Stomach (tissue), 4 donors: ENCODE measurements at regions not wholly inside any gene's neighbourhood (a gene's known extent, or its start where the extent isn't known, plus 50 kb on each side); places are given as distances from the start of the nearest gene placed in this dataset.

ENCODE experiments used
- EP300 ChIP-seq: sonication (generic); formaldehyde crosslinking; IDR thresholded peaks from one replicate; pipeline ENCODE4 v1.6.1; 2017; ENCODE audit warnings: antibody characterized with exemption
- POLR2A ChIP-seq, 4 donors: fragments of 450-650 bp; IDR thresholded peaks; one replicate each; pipeline ENCODE4 v1.6.1; 2016; ENCODE audit warnings: antibody characterized with exemption in 4 of 4, control low read depth in 2 of 4, mild to moderate bottlenecking in 1 of 4, moderate library complexity in 1 of 4
- POLR2AphosphoS5 ChIP-seq, 3 donors: sonication (generic); formaldehyde crosslinking; IDR thresholded peaks; one replicate each; pipeline ENCODE4 v1.6.1; 2016; ENCODE audit warnings: antibody characterized with exemption in 3 of 3
- TF ChIP-seq, protein P1 (sequence below), 7 experiments: fragments of 450-650 bp in 4 of 7; fragments of 200-600 bp in 3 of 7; sonication (generic) in 3 of 7; IDR thresholded peaks; one replicate each; pipeline ENCODE4 v1.5.1; 2016 to 2019; ENCODE audit warnings: antibody characterized with exemption in 7 of 7, control low read depth in 2 of 7, mild to moderate bottlenecking in 1 of 7

DNA sequence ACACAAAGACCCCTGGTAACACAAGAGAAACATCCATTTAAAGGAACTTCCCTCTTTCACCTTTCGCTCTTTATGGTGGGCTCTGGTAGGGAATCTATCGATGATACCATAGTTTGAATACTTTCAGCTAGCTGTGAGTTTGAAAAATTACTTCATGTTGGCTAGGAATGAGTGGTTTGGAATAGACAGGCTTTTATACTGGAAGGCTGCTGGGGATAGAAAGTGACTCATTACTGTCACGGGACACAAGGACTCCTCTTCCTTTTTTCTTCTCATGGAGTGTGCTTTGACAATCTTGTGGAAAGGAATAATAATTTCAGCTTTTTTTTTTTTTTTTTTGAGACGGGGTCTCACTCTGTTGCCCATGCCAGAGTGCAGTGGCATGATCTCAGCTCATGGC, 76.9 kb downstream of the CYB561 start:
- TF ChIP-seq EP300, result no peak
- TF ChIP-seq, protein P1, sequence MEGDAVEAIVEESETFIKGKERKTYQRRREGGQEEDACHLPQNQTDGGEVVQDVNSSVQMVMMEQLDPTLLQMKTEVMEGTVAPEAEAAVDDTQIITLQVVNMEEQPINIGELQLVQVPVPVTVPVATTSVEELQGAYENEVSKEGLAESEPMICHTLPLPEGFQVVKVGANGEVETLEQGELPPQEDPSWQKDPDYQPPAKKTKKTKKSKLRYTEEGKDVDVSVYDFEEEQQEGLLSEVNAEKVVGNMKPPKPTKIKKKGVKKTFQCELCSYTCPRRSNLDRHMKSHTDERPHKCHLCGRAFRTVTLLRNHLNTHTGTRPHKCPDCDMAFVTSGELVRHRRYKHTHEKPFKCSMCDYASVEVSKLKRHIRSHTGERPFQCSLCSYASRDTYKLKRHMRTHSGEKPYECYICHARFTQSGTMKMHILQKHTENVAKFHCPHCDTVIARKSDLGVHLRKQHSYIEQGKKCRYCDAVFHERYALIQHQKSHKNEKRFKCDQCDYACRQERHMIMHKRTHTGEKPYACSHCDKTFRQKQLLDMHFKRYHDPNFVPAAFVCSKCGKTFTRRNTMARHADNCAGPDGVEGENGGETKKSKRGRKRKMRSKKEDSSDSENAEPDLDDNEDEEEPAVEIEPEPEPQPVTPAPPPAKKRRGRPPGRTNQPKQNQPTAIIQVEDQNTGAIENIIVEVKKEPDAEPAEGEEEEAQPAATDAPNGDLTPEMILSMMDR (IDR thresholded peaks at IDR 0.05), result no peak
- TF ChIP-seq POLR2AphosphoS5 (IDR thresholded peaks at IDR 0.05), result no peak
- no peak for TF ChIP-seq POLR2A (IDR thresholded peaks at IDR 0.05)
